ENCODE measurements at regions not wholly inside any gene's neighbourhood (a gene's known extent, or its start where the extent isn't known, plus 50 kb on each side); places are given as distances from the start of the nearest gene placed in this dataset.
"Not testable (repeated sequence)": the region's sequence is repeated elsewhere in the genome, so short reads cannot be mapped to it uniquely, and the experiment has no call there.

- H4K91ac ChIP-seq (ENCODE audit: insufficient read length, low read depth, low read length); H3K36me3 Mint-ChIP-seq (ENCODE audit: insufficient read depth in 1 of 3, low read depth in 3 of 3); H2BK20ac ChIP-seq (ENCODE audit: low read depth, low read length, poor library complexity, severe bottlenecking); H4K20me1 ChIP-seq (ENCODE audit: control insufficient read depth, insufficient read depth, insufficient read length); H2AFZ ChIP-seq (ENCODE audit: low read length); H3K9me3 Mint-ChIP-seq; H3K27me3 Mint-ChIP-seq (ENCODE audit: low read depth); H3K27ac ChIP-seq (ENCODE audit: insufficient read length, low read depth, low read length); H4K8ac ChIP-seq (replicated peaks; ENCODE audit: insufficient read length, low read depth, low read length); H3K23ac ChIP-seq (ENCODE audit: insufficient read length, low read depth, low read length); H2AK5ac ChIP-seq (ENCODE audit: insufficient read length, low read length); H3K4me1 ChIP-seq (ENCODE audit: insufficient read depth, low read length); H3K23me2 ChIP-seq (ENCODE audit: insufficient read length, low read depth, low read length, poor library complexity, severe bottlenecking); H3K27me3 ChIP-seq (ENCODE audit: insufficient read depth, low read length); H3K4me2 ChIP-seq (ENCODE audit: insufficient read depth, insufficient read length, low read length); H3K9me3 ChIP-seq (ENCODE audit: control insufficient read depth, low read depth, low read length); H3K79me2 ChIP-seq (ENCODE audit: insufficient read depth, low read length); H4K5ac ChIP-seq (ENCODE audit: insufficient read length, low read depth, low read length); H3K18ac ChIP-seq (ENCODE audit: insufficient read length, low read depth, low read length); H3T11ph ChIP-seq (ENCODE audit: low read length); H2BK12ac ChIP-seq (ENCODE audit: insufficient read length, low read depth, low read length); H3K9ac ChIP-seq (ENCODE audit: extremely low read depth, insufficient read length, low read length); H3K4me3 Mint-ChIP-seq; H2BK120ac ChIP-seq (ENCODE audit: low read depth, low read length, poor library complexity, severe bottlenecking); H3K27ac Mint-ChIP-seq; H3K79me1 ChIP-seq (ENCODE audit: insufficient read depth, low read depth, low read length, poor library complexity, severe bottlenecking); H2BK15ac ChIP-seq (ENCODE audit: low read depth, low read length); H3K14ac ChIP-seq (ENCODE audit: insufficient read depth, low read length); H3K56ac ChIP-seq (ENCODE audit: insufficient read length, low read depth, low read length); H3K4ac ChIP-seq (ENCODE audit: low read depth, low read length); H2BK5ac ChIP-seq (ENCODE audit: insufficient read length, low read length); DNase-seq: not testable (repeated sequence)
- WGBS (ENCODE audit: extremely low coverage, insufficient read length, low lambda C conversion rate): no CpG with 5 or more reads among the region's 1 CpG
- H3K4me1 Mint-ChIP-seq: peaks cover 13 to 16% of the 10 kb centered on the region in 2 experiments
Observed at GRCh38 chr3:150320971-150321370, 87.1 kb upstream of the TSC22D2 start.
